HG03064 (cell line): ENCODE measurements at regions not wholly inside any gene's neighbourhood (a gene's known extent, or its start where the extent isn't known, plus 50 kb on each side); places are given as distances from the start of the nearest gene placed in this dataset.

ENCODE experiments used
- ATAC-seq: cut with Tn5 transposase; IDR thresholded peaks from one replicate; pipeline ENCODE4 v1.9.1; 2021; ENCODE audit warnings: low read depth; ENCODE audit not compliant: unreplicated experiment

GRCh38 chr4:57445686-57446085 is 335.5 kb upstream of the IGFBP7 start:
- ATAC-seq, result no peak

- no peak for ATAC-seq
These were observed 334.5 kb upstream of the IGFBP7 start for GRCh38 chr4:57444671-57445070.

- no peak for ATAC-seq
These were observed 333.6 kb upstream of the IGFBP7 start for GRCh38 chr4:57443787-57444186.

GRCh38 chr4:57443308-57443707 is 333.1 kb upstream of the IGFBP7 start:
- ATAC-seq, result no peak

GRCh38 chr4:57442831-57443291 is 332.7 kb upstream of the IGFBP7 start:
- ATAC-seq, result no peak

- no peak for ATAC-seq
These were observed 332.1 kb upstream of the IGFBP7 start for GRCh38 chr4:57442241-57442640.

- no peak for ATAC-seq
These were observed 327.5 kb upstream of the IGFBP7 start for GRCh38 chr4:57437649-57438048.

GRCh38 chr4:57435300-57435699 is 325.1 kb upstream of the IGFBP7 start:
- no peak for ATAC-seq

- no peak for ATAC-seq
These were observed 320.5 kb upstream of the IGFBP7 start for GRCh38 chr4:57430726-57431125.

- ATAC-seq, result no peak
These were observed 316.7 kb upstream of the IGFBP7 start for GRCh38 chr4:57426779-57427395.

- ATAC-seq, result no peak
These were observed 315.4 kb upstream of the IGFBP7 start for GRCh38 chr4:57425610-57426009.

- ATAC-seq, result no peak
These were observed 314.2 kb upstream of the IGFBP7 start for GRCh38 chr4:57424232-57424897.

GRCh38 chr4:57418133-57418532 is 307.9 kb upstream of the IGFBP7 start:
- no peak for ATAC-seq

- ATAC-seq, result no peak
These were observed 302.3 kb upstream of the IGFBP7 start for GRCh38 chr4:57412259-57413054.

GRCh38 chr4:57410331-57411052 is 300.3 kb upstream of the IGFBP7 start:
- ATAC-seq, result no peak

- no peak for ATAC-seq
These were observed 295.2 kb upstream of the IGFBP7 start for GRCh38 chr4:57405359-57405758.

- no peak for ATAC-seq
These were observed 294.3 kb upstream of the IGFBP7 start for GRCh38 chr4:57404483-57404882.

- ATAC-seq, result no peak
These were observed 293.4 kb upstream of the IGFBP7 start for GRCh38 chr4:57403591-57403990.

GRCh38 chr4:57401586-57401985 is 291.4 kb upstream of the IGFBP7 start:
- no peak for ATAC-seq

GRCh38 chr4:57378766-57379165 is 268.6 kb upstream of the IGFBP7 start:
- no peak for ATAC-seq
